ENCODE measurements at regions not wholly inside any gene's neighbourhood (a gene's known extent, or its start where the extent isn't known, plus 50 kb on each side); places are given as distances from the start of the nearest gene placed in this dataset.

- DNase-seq (peak in 3 of 4 donors; percentile 14 to 30 (median 17)), ATAC-seq (no peak)
- Histone ChIP-seq H3K9me3 (no peaks in the 10 kb centered on the region), H3K27ac (no peak overlapping the region), H3K4me1 (peaks cover 4% of the 10 kb centered on the region), H3K4me3 (no peak overlapping the region), H3K36me3 (replicated peaks in 1 of 2; ENCODE audit: insufficient read depth in 1 of 2, low read depth in 2 of 2) (no peaks in the 10 kb centered on the region), H3K27me3 (no peaks in the 10 kb centered on the region)
- WGBS, 2 donors: 53 to 66% methylated on average over 7 of the region's 7 CpGs
- TF ChIP-seq POLR2A (IDR thresholded peaks at IDR 0.05) (no peak), CTCF (IDR thresholded peaks at IDR 0.05) (no peak)
- intact Hi-C loops (cut with DNase I): no loop called here
Observed at GRCh38 chr2:236748801-236749200, 179.2 kb downstream of the ACKR3 start.

GRCh38 chr2:236749346-236749745 is 179.7 kb downstream of the ACKR3 start:
- WGBS, 2 donors: 59 to 68% methylated on average over 4 of the region's 4 CpGs

GRCh38 chr2:236752096-236752495 is 182.5 kb downstream of the ACKR3 start:
- 93 to 96% methylated on average over 11 of the region's 11 CpGs for WGBS, 2 donors
- no peaks in the 10 kb centered on the region for H3K36me3 ChIP-seq (replicated peaks in 1 of 2; ENCODE audit: insufficient read depth in 1 of 2, low read depth in 2 of 2)
- H3K27ac ChIP-seq: no peak overlapping the region
- DNase-seq (no peak), ATAC-seq (no peak)
- no peaks in the 10 kb centered on the region for H3K27me3 ChIP-seq
- H3K4me3 ChIP-seq: no peak overlapping the region
- peaks cover 4% of the 10 kb centered on the region for H3K4me1 ChIP-seq
- no peaks in the 10 kb centered on the region for H3K9me3 ChIP-seq
- intact Hi-C loops (cut with DNase I): no loop called here
- TF ChIP-seq POLR2A (IDR thresholded peaks at IDR 0.05) (no peak), CTCF (IDR thresholded peaks at IDR 0.05) (no peak)

More at GRCh38 chr2:236749346-236749745, 179.7 kb downstream of the ACKR3 start:
- Histone ChIP-seq H3K4me3 (no peak overlapping the region), H3K9me3 (no peaks in the 10 kb centered on the region), H3K4me1 (peaks cover 4% of the 10 kb centered on the region), H3K27ac (no peak overlapping the region), H3K27me3 (no peaks in the 10 kb centered on the region), H3K36me3 (replicated peaks in 1 of 2; ENCODE audit: insufficient read depth in 1 of 2, low read depth in 2 of 2) (no peaks in the 10 kb centered on the region)
- DNase-seq (no peak), ATAC-seq (no peak)
- no peak for TF ChIP-seq POLR2A (IDR thresholded peaks at IDR 0.05)
- no peak for TF ChIP-seq CTCF (IDR thresholded peaks at IDR 0.05)
- intact Hi-C loops (cut with DNase I): no loop called here

GRCh38 chr2:236753606-236754270 is 184.1 kb downstream of the ACKR3 start:
- no peaks in the 10 kb centered on the region for H3K9me3 ChIP-seq
- ATAC-seq (no peak), DNase-seq (no peak)
- intact Hi-C loops (cut with DNase I): no loop called here
- no peaks in the 10 kb centered on the region for H3K36me3 ChIP-seq (replicated peaks in 1 of 2; ENCODE audit: insufficient read depth in 1 of 2, low read depth in 2 of 2)
- H3K4me3 ChIP-seq: no peak overlapping the region
- no peak for TF ChIP-seq CTCF (IDR thresholded peaks at IDR 0.05)
- no peak for TF ChIP-seq POLR2A (IDR thresholded peaks at IDR 0.05)
- no peaks in the 10 kb centered on the region for H3K27me3 ChIP-seq
- peaks cover 3% of the 10 kb centered on the region for H3K4me1 ChIP-seq
- WGBS, 2 donors: 65 to 68% methylated on average over 5 of the region's 5 CpGs
- no peak overlapping the region for H3K27ac ChIP-seq

Measured in body of pancreas (tissue), 4 donors.